Fibroblast of skin of scalp (primary cell): ENCODE measurements at regions not wholly inside any gene's neighbourhood (a gene's known extent, or its start where the extent isn't known, plus 50 kb on each side); places are given as distances from the start of the nearest gene placed in this dataset.

Experiments used
- DNase-seq: peaks from one replicate; pipeline ENCODE4 v3.0.0-alpha.2; 2013

DNA sequence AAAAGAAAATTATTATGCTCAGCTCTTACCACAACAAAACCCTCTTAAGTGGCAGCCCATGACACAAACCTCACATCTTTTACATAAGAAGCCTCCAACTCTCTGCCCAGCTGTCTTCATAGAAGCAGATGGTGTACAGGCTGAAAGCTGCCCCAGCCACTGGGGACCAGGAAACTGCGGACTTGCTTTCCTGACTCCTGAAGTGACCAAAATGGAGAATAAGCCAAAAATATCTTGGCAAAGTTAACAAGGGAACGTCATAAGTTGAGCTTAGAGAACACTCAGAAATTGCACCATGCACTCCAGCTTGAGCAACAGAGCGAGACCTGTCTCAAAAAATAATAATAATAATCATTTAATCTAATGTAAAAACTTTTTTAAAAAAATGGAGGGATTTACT is 160.3 kb upstream of the CDYL start:
- DNase-seq: no peak

DNA sequence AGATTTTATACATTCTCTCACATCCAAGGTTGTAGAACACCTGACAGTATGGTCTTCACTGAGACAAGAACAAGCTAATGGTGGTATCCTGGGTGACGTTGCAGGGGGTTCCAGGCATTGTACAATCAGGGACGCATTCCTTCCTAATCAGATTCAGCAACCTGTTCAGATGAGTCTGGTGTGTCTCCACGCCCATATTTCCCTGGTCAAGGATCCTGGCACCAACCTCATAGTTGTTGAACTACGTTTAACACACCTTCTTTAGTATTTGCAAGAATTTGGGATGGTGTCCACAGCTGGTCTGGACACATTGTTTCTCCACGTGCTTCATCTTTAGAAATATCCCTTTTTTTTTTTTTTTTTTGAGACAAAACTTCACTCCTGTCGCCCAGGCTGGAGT is 161.0 kb upstream of the CDYL start:
- no peak for DNase-seq

DNA sequence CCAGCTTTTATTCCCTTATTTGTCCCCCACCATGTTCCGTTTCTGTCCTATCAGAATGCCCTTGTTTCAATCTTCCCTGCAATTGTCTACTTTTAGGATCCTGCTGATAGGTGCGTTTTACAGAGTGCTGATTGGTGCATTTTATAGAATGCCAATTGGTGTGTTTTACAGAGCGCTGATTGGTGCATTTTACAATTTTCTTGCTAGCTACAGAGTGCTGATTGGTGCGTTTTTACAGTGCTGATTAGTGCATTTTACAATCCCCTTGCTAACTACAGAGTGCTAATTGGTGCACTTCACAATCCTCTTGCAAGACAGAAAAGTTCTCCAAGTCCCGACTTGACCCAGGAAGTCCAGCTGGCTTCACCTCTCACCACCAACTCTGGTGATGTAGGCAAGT is 161.6 kb upstream of the CDYL start:
- DNase-seq: no peak

DNA sequence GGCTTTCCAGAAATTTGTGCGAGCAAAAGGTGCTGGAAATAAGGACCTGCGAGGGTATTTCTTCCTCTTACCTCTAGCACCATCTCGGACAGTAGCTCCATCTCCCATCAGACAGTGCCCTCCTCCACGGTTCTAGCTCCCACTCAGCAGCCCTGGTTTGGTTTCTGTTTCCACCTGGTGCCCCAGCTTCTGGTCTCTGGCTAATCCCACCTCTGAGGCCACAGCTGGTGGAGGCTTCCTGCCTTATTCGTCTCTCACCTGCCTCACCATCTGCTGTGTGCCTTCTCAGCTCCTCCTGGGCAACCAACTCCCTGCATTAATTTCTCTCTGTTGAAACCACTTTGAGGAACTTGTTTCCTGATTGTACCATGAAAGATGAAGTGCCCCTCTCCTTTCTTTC is 162.4 kb upstream of the CDYL start:
- DNase-seq: no peak

DNA sequence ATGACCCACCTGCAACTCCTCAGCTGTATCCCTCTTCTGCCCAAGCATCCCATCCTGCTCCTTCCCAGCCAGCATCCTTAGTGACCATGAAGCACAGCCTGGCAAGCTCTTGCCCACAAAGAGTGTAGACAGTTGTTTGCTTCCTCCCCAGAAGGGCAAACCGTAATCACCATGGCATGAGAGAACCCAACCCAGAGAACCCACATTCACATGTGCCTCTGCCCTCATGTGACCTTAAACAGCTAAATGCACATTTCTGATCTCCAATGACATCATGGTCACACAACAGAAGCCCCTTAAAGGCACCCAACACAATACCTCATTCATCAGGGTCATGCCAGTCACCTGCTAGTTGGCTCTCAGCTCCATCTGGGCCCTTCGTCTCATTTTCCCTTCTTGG is 162.8 kb upstream of the CDYL start:
- DNase-seq: no peak

DNA sequence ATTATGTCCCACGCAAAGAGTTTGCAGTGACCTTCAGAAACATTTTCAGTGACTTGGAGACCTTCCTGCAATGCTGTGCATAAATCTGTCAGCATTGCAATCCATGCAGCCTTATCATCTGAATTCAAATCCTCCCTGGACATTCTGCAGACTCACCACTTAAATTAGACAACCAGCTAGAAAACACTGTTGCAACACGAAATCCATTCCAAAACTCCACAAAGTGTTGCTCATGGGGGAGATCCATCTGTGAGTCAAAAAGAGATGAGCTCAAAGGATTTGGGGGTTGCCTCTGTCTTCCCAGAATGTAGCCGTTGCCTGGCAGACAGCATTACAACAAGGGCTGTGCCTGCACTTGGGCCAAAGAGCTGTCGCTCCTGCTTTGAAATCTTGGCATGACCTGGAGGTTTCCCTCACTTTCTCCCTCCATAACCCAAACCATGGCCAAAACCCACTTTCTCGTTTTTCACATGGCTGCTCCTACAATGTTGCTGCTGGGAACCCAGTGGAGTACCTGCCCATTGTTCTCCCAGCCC is 163.5 kb upstream of the CDYL start:
- DNase-seq: peak; percentile 64

DNA sequence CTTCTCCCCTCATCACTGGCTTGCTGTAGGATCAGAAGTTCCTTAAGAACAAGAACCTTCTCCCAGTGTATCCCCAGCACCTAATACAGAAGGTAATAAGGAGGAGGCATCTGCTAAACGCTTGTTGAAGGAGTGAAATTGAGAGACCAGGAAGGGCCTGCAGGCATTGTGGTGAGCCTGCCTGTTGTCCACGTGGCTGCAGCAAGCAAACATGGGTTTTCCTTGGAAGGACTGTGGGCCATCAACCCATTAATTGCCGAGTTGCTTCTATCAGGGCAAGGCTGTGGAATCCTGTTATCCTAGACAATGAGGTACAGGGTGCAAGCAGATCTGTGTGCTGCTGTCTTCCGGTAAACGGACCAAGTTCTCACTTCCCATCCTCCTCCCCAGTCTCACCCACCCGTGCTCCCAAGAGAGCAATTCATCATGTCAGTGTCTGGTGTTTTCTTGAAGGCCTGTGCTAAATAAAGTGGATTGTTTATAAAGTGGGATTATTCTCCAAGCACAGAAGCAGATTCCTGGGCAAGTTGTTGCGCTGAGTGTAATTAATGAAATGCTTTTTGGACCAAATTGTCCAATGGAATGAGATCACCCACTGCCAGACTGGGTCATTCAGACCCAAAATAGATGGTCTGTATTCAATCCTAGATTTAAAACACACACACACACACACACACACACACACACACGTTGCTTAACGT is 164.6 kb upstream of the CDYL start:
- peak; percentile 75 for DNase-seq

DNA sequence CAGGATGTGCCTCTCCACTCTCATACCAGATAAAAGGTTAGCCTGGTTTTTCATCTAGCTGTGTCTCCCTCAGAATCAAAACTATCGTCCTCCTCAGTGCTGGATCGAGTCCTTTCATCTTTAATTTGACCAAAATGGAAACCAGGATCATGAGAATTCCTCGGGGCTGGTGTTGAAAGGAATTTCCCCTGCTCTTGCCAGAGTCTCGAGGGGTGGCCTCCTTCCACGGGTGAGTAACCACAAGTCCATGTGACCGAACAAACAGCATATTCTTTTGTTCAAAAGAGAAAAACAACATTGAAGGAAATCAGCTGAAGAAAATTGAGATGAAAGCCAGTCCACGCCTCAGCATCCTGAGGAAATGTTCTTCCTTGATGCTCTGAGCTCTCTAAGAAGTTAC is 165.9 kb upstream of the CDYL start:
- peak; percentile 94 for DNase-seq

DNA sequence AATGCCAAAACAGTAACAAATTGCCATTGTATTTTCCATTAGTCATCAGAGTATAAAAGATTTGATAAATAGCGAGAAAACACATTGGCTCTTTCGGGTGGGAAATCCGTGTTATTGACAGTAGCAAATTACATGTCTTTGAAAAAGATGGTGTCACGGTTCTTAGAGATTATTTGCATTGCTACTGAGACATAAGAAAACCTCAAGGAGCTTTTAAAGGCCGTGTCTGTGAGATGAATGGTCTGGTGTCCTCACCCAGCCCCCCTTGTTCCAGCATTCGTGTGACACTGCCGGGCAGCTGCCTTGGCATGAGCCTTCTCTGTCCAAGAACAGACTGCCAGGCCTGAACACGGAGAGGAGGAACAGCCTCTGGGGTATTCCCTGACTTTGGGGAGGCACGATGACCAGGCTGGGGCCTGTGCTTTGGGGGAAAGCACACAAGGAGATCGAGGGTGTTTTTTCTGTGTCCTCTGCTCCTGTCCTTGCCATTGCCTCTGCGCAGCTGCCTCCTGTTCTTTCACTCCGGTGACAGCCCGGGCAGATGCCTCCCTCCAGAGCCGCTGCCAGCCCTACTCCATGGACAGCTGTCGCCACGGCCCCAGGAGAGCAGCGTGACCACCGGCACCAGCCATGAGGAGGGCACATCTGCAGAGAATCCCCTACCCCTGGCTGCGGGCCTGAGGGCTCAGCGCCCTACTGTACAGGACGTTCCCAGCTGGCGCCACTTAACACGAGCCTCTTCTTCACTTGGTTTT is 167.7 kb upstream of the CDYL start:
- DNase-seq: no peak

DNA sequence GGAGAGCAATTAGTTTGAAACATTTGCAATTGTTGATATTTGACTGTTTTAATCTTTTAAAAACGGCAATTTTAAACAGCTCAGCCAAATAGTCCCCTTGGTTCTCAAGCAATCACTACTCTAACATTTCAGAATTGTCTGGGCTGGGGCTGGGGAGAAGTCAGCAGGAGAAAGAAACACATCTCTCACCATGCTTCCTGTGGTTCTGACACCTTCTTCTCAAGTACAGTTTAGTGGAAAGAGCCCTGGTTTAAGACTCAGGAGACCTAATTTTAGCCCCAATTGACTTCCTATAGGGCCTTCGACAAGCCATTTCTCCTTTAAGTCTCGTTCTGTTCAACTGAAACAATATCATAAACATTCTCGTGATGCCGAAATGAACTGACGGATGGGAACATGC is 168.4 kb upstream of the CDYL start:
- DNase-seq: no peak

DNA sequence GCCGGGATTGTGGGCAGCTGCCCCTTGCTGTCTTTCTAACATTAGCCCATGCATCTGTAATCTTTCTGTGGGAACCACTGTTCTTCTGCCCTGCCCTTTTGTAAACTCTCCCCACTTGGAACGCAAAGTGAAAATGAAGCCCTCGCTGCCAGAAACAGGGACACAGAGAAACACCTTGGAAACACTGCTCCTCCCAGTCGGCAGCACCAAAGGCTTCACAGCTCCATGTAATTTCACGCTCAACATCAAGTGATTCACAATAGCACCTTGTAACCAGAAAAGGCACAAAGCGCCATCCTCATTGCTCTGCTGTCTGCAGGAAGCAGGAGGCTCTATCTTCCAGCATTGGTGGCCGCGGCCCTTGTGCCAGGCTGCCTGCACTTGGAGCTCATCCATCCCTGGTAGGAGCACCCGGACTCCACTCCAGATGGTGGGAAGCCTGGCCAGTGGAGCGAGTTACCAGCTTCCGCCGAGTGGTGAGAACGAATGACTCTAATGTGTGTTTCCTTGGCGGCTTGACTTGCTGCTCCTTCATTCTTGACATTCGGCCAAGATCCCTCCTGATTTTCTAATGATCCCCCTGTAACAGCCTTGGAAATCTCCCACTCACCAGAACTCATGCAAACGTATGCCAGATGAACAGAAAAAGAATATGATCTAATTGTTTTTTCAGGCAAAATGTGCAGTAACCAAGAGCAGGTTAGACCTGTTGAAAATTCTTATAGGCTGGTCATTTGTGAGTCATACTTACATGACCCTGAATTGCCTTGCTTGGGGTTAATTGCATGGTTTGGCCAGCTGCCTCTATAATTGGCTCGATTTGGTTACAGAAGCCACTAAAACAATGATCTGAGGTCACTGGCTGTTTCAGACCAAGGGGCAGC is 169.1 kb upstream of the CDYL start:
- DNase-seq: peak; percentile 13

DNA sequence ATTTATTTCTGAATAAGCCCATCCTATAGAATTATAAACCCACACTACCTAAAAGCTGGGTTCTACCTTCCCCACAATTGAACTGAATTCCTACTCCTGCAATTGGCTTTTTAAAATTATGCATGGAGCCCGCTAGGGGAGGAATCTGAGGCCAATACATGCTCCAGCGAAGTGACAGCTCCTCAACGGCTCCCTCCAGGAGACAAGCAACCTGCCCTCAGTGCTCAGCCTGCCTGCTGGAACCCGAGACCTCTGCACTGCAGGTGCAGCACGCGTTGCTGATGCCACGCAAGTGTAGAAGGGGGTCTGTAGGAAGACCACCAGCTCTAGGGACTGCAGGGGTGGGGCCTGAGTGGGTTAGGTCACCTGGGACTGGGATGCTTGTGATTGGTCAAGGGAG is 170.2 kb upstream of the CDYL start:
- DNase-seq: no peak

DNA sequence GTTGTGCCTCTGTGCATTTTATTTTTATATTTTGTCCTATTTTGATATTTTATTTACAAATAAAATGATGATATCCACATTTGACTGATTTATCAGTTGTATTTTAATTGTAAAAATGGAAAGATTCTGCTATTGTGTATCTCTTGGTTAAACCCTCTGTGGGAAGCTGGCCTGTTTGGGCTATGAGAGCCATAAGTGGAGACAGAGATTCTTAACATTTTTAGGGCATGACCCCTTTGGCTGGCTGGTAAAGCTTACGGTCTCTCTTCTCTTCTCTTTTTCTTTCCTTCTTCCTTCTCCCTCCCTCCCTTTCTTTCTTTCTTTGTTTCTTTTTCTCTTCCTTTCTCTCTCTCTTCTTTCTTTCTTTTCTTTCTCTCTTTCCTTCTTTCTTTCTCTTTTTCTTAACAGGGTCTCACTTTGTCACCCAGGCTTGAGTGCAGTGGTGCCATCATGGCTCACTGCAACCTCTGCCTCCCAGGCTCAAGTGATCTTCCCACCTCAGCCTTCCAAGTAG is 172.3 kb upstream of the CDYL start:
- peak; percentile 51 for DNase-seq

DNA sequence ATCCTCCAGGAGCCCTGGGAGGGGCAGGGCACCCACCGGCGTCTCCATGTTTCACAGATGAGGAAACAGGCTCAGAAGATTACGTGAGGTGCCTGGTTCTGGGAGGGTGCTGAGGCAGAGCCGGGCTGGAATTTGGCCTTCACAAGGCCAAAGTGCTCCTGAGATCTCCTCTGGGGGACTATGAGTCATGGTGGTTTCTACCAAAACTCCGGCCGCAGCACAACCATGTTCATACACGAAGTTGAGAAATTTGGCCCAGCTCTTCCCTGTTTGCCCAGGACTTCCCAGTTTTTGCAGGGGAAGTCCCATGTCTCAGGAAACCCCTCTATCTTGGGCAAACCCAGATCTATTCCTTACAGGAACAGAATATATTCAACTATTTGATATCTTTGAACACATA is 172.9 kb upstream of the CDYL start:
- peak; percentile 82 for DNase-seq

DNA sequence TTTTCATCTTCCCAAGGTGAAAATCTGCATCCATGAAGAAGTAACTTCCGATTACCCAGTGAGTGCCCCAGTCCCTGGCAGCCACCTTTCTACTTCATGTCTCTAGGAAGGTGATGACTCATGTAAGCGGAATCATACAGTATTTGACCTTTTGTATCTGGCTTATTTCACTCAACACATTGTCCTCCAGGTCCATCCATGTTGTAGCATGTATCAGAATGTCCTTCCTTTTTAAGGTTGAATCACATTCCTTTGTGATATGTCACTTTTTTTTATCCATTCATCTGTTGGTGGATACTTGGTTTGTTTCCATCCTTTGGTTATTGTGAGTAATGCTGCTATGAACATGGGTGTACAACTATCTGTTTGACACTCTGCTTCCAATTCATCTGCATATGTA is 176.3 kb upstream of the CDYL start:
- peak; percentile 72 for DNase-seq

DNA sequence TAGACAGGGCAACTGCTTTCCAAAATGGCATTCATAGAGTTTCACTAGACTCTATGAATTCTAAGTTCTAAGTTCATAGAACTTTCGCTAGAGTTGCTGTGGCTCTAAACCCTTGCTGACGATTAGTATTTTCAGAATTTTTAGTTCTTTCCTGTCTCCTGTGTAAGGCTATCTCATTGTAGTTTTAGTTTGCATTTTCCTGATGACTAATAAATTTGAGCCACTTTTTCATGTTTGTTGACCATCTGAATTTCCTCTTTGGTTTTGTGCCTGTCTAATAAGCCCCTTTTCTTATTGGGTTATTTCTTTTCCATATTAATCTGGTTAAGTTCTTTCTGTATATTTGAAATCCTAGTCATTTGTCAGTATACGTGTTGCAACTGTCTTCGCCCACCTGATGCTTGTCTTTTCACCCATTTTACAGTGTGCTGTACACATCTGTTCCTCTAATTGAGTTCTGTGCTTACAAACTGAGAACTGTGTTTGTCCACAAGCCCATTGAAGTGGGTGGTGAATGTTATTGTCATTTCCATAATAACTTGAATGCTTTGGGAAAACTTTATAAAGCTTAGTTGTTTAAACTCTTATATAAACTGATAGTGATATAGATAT is 177.7 kb upstream of the CDYL start:
- DNase-seq: no peak

DNA sequence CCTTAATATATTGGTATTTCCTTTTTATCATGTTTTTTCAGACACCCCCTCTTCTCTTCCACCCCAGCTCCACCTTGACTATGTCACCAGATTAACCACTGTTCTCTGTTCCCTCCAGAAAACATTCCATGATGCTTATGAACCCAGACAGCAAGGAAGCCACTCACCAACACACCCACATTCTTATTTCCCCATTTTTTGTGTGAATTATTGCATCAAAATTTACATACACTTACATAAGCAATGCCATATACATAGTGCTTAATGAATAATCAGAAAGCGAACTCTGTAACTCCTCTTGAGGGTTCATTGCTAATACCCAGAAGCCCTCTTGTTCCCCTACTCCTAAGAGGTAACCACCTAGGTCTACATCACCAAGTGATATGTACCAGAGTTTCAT is 182.3 kb upstream of the CDYL start:
- peak; percentile 37 for DNase-seq

DNA sequence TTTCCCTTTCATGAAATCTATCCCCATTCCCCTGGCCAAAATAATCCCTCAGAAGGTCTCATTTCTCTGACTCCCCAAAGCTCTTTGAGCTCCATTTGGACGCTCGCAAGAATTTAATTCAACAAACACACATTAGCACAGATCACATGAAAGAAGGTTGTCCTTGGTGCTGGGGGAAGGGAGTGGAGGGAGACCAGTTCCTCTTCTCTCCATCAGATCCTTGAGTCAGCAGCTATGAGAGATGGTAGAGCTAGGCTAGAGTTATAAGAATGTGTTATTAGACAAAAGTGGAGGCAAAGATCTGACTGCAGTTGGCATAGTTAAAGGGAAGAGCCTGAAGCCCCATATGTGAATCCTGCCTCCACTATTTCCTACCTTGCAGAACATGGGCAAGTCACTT is 184.2 kb upstream of the CDYL start:
- no peak for DNase-seq

DNA sequence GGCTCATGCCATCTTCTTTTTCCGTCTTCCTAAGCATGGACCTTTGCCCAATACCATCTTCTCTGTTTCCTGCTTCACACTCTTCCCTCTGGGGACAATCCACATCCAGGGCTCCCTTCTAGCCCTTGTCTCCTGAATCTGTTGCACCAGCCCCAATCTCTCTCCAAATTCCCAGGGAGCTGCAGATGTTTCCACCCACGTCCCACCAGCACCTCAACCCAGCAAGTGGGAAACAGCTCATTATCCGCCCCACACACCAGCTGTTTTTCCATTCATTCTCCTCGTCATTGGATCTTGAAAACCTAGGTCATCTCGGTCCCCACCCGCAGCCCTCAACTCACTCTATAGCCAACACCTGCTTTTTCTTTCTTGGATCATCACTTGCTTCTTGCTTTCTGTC is 185.0 kb upstream of the CDYL start:
- DNase-seq: no peak

DNA sequence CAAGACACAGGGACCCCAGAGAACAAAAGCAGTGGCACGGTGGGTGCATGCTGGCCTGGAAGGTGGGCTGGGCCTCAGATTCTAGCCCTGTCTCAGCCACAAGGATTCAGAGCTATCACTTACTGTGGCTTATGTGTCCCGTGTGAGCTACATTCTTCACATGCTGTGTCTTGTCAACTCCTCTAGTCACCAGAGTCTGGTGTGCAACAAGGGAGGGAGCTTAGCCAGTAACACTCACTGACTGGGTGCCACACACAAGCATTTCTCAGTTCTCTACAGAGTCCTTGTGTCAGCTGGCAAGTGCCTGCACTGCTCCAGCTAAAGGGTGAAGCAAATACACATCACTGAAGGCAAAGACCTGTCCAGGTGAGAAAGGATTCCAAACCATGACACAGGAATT is 186.9 kb upstream of the CDYL start:
- DNase-seq: no peak

DNA sequence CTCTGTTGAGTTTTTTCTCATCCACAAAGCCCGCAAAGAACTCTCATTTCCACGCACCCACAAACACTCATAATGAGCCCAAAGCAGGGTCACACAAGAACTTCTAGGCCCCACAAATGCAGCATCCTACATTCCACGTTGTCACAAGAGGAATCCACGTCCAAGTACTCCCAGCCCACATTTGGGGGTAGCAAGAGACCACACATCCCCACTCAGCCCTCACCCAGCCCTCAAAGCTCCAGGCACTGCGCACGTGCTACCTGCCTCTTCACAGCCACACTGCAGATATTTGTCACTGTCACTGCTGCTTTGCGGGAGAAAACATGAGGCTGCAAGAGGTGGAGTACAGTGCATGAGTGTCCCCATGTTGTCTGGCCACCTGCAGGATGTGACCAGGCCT is 187.6 kb upstream of the CDYL start:
- DNase-seq: no peak

DNA sequence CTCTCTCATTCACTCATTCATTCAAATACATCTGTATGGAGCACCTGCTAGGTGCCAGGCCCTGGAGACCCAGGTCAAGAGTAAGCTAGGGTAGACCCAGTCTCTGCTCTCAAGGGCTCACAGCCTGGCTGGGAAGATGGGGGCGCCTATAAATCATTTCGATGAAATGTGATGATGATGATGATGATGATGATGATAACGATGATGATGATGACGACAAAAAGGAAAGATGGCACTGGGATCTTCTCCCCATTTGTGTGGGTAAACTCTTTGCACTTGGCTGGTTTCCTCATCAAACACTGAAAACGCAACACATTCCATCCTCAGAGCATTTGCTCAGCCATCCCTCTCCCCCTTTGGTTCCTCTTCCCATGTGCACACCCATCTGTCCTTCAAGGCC is 188.0 kb upstream of the CDYL start:
- DNase-seq: no peak

DNA sequence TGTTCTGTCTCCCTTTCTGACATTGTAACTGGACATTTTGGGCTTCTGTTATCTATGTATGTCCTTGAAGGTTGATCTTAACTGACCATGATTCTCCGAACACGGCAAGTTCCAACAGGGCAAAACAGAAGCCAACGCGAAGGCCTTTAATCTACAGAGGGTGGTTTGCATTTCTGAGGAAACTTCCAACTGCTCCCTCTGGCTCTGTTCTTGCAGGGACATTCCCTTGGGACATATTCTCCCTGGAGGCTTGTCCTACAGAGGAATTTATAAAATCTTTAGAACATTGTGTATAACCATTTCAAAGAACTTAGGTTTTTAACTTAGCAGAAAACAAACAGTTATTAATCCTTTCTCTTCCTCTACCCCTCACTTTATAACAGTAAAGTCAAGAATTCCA is 189.0 kb upstream of the CDYL start:
- peak; percentile 32 for DNase-seq
